IPS-18c (cell line): ENCODE measurements at regions not wholly inside any gene's neighbourhood (a gene's known extent, or its start where the extent isn't known, plus 50 kb on each side); places are given as distances from the start of the nearest gene placed in this dataset.

Experiments
- H3K4me3 ChIP-seq: 2 replicates; pipeline ENCODE4 v1.7.0; 2013; ENCODE audit warnings: low read depth, mild to moderate bottlenecking, low read length, moderate library complexity; ENCODE audit not compliant: insufficient read depth
- H3K9me3 ChIP-seq: one replicate; pipeline ENCODE4 v1.6.1; 2013; ENCODE audit warnings: mild to moderate bottlenecking, low read length, moderate library complexity; ENCODE audit not compliant: control insufficient read depth, insufficient read depth

GRCh38 chr9:95626885-95627558, 110.3 kb upstream of the PTCH1 start:
- H3K4me3 ChIP-seq: no peak overlapping the region
- H3K9me3 ChIP-seq: peaks cover 2% of the 10 kb centered on the region

- H3K4me3 ChIP-seq: no peak overlapping the region
- peaks cover 2% of the 10 kb centered on the region for H3K9me3 ChIP-seq
Measured at GRCh38 chr9:95626341-95626740, 109.6 kb upstream of the PTCH1 start.

DNA sequence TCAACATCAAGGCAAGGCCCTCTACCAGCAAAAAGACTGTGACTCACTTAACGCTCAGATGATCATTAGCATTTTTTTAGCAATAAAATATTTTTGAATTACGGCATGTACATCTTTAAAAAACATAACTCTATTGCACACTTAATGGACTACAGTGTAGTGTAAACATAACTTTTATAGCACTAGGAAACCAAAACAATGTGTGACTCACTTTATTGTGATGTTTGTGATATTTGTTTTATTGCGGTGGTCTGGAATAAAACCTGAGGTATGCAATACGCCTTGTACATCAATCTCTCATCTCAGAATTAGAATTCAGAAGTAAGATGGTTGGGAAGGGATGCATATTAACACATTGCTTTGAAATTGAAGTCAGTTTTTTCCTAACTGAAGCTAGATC, 106.9 kb upstream of the PTCH1 start:
- Histone ChIP-seq H3K4me3 (no peak overlapping the region), H3K9me3 (peaks cover 2% of the 10 kb centered on the region)

- no peaks in the 10 kb centered on the region for H3K9me3 ChIP-seq
Measured at GRCh38 chr9:95620722-95621121, 104.0 kb upstream of the PTCH1 start.

GRCh38 chr9:95620314-95620713, 103.5 kb upstream of the PTCH1 start:
- Histone ChIP-seq H3K9me3 (no peaks in the 10 kb centered on the region), H3K4me3 (no peak overlapping the region)

More at GRCh38 chr9:95620722-95621121, 104.0 kb upstream of the PTCH1 start:
- H3K4me3 ChIP-seq: no peak overlapping the region

GRCh38 chr9:95615246-95615645, 98.5 kb upstream of the PTCH1 start:
- H3K9me3 ChIP-seq: no peaks in the 10 kb centered on the region
- H3K4me3 ChIP-seq: no peak overlapping the region

- no peaks in the 10 kb centered on the region for H3K9me3 ChIP-seq
Measured at GRCh38 chr9:95613670-95614069, 96.9 kb upstream of the PTCH1 start.

GRCh38 chr9:95611354-95611753, 94.6 kb upstream of the PTCH1 start:
- no peak overlapping the region for H3K4me3 ChIP-seq
- no peaks in the 10 kb centered on the region for H3K9me3 ChIP-seq

More at GRCh38 chr9:95613670-95614069, 96.9 kb upstream of the PTCH1 start:
- no peak overlapping the region for H3K4me3 ChIP-seq

DNA sequence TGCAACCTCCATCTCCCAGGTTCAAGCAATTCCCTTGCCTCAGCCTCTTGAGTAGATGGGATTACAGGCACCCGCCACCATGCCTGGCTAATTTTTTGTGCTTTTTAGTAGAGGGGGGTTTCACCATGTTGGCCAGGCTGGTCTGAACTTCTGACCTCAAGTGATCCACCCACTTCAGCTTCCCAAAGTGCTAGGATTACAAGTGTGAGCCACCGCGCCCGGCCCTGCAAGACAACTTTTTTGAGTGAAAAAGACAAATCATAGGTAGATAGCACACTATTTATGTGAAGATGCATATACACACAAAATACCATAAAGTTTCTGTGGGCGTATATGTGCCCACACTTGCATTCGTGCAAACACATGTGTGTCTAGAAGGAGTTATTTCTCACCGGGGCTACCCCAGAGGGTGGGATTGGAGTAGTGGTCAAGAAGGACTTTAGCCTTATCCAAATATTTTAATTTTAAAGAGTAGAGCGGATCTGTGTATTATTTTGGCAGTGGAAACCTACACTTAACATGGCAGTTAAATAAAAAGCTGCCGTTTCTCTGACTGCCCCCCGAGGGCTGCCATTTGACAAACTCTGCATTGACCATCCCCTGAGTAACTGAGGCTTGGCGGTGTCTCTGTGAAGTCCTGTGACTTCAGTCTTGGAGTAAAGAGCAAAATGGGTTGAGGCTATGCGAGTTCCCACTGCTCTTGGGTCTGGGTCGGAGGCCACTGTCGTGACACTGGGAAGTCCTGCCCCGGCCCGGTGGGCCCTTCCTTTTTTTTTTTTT, 93.4 kb upstream of the PTCH1 start:
- H3K9me3 ChIP-seq: no peaks in the 10 kb centered on the region
- H3K4me3 ChIP-seq: no peak overlapping the region

DNA sequence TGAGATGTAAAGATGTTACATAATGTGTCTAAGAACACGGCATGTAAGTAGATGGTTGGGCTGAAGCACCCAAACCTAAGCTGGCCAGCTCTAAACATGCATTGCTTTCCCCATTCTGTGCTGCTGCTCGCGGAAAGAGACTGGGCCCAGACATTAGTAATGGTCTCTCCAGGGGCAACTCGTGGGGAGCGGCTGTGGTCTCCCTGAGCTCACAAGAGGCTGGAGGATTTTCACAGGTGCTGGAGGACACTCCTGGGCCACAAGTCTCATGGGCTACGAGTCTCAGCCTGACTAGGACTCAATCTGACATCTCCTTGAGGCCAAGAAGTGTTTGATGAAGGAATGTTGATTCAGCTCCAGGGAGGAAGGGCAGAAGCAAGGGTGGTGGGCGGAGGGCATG, 92.7 kb upstream of the PTCH1 start:
- Histone ChIP-seq H3K9me3 (no peaks in the 10 kb centered on the region), H3K4me3 (no peak overlapping the region)

DNA sequence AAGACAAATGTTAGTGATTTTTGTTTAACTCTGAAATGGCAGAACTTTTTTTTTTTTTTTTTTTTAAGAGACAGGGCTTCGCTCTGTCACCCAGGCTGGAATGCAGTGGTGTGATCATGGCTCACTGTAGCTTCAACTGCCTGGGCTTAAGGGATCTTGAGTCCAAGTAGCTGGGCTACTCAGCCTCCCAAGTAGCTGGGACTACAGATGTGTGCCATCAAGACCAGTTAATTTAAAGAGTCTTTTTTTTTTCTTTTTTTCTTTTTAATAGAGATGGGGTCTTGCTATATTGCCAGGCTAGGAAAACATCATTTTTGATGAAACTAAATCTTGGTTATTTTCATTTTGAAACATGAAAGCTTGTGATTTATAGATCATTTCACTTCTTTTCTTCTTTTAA, 91.6 kb upstream of the PTCH1 start:
- Histone ChIP-seq H3K9me3 (no peaks in the 10 kb centered on the region), H3K4me3 (no peak overlapping the region)

- no peak overlapping the region for H3K4me3 ChIP-seq
- H3K9me3 ChIP-seq: no peaks in the 10 kb centered on the region
Measured at GRCh38 chr9:95607507-95607906, 90.7 kb upstream of the PTCH1 start.

DNA sequence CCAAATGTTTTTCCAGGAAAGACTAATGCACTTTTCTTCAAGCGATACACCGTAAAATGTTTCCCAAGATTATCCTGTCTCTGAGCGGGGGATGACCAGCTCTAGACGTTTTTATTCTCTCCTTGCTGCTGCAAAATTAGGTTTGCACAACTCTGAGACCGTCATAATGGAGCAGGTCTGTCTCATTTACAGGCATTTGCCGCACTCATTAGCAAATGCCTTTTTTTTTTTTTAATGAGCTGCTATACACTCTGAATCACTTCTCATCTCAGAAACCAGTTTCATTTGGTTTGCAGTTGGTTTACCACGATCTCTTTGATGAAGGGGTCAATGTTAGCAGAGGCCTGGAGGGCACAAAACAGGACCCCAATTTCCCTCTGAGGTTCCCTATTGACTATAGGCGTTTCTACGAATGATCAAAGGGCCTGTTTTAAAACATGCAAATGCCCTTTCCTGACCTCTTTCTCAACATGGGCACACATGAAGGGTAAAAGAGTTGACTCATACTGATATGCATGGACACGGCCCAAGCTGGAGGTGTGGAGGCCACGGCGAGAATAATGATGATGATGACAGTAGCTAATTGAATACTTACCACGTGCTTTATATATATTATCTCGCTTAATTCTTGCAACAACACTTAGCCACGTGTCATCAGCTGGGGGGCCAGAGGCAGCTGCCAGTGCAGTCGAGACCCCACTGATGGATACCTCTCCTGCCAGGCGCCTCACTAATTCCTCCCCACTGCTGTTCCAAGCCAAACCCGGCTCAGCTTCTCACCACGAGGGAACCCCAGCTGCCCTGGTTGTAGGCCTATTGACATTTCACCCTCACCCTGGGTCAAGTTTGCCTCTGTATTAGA, 89.9 kb upstream of the PTCH1 start:
- no peak overlapping the region for H3K4me3 ChIP-seq

DNA sequence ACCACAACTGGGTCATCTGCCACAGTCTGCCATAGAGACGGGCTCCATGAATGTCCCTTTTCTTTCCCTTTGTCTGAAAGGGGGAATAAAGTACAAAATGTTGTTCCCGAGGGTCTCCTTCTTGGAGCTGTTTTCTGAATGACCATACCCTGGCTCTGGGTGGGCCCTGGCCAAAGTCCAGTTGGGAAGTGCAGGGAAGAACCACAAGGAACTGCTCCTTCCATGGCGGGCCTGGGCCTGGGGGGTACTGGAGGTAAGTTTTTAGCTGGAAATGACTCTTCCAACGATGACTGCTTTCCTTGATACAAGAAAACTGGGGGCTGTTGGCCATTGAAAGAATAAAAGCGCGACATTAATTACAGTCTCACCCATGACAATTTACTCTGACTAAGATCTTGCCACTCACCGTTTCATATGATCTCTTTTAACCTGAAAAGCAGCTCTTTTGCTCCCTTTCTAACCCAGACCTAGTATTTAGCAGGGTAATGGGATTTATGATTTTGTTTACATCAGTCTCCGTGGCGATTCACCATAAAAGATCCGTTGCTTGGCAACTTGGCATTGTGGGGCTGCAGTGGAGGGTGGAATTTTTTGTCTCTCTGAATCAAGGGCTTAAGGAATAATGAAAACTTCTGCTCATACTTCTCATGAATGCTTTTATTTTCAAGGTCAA, 89.2 kb upstream of the PTCH1 start:
- no peaks in the 10 kb centered on the region for H3K9me3 ChIP-seq
- H3K4me3 ChIP-seq: no peak overlapping the region

More for the DNA sequence above, 89.9 kb upstream of the PTCH1 start:
- no peaks in the 10 kb centered on the region for H3K9me3 ChIP-seq

DNA sequence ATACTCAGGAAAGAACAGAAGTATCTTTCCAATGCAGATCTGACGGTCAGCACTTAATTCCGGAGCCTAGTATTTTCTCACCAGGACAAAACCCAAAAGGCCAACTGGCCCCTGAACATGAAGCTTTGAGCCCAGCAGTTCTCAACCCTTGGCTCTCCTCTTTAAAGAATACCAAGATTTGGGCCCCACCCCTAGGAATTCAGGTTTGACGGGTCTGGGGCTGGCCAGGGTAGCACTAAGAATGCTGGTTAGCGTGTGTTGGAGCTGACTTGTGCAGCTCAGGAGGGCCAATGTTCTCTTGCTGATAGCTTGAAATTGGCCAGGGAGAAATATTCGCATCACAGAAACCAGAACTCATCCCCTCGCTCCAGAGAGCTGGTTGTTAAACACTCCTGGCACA, 88.3 kb upstream of the PTCH1 start:
- no peaks in the 10 kb centered on the region for H3K9me3 ChIP-seq

DNA sequence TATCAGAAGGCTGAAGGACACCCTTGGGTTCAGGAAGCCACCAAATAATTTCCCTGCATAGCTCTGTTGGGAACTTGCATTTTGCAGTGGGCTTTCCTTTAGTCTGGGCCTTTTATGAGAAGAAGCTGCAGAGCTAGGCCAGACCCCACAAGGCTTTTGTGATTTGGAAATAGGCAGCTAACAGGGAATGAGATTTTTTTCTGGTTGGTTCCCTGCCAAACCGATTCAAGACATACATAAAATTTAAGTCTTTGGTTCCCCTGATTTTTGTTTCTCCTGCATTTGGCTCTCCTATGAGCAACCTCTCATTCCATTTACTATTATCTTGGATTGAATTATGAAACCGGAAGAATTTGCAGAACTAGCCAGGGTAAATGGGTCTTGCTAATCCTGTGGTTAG, 81.5 kb upstream of the PTCH1 start:
- Histone ChIP-seq H3K9me3 (no peaks in the 10 kb centered on the region), H3K4me3 (no peak overlapping the region)

More for the DNA sequence above, 88.3 kb upstream of the PTCH1 start:
- no peak overlapping the region for H3K4me3 ChIP-seq

GRCh38 chr9:95595721-95596295, 79.0 kb upstream of the PTCH1 start:
- no peak overlapping the region for H3K4me3 ChIP-seq
- no peaks in the 10 kb centered on the region for H3K9me3 ChIP-seq
